ENCODE measurements at regions not wholly inside any gene's neighbourhood (a gene's known extent, or its start where the extent isn't known, plus 50 kb on each side); places are given as distances from the start of the nearest gene placed in this dataset.

DNA sequence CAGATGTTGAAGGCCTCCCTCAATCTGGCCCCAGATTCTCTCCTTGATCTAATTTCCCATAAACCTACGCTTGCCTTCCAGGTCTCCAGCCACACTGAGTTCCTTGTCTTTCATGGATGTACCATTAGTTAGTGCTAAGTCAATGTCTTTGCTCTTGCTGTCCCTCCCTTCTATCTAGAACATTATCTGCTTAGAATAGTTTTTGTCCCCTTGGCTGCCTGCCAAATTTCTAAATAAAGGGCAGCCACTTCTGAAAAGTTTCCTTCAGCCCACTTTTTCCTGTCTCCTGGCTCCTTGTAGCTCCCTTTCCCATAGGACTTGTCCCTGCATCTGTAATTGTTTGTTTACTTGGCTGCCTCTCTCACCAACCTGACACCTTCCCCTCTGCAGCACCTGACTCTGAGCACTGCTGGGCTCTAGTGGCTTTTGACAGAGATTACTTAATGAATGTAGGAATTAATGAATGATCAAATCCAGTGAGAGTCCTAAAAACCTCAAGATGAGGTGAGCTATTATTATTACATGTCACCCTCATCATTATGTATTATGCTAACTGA lies 58.3 kb downstream of the CXCL12 start:
- Histone ChIP-seq H3K4me1 (ENCODE audit: control insufficient read depth, extremely low read depth, insufficient read depth, low read length) (no peaks in the 10 kb centered on the region), H3K9me3 (ENCODE audit: control insufficient read depth, low read depth, low read length) (no peaks in the 10 kb centered on the region), H3K79me2 (ENCODE audit: control insufficient read depth, insufficient read depth, low read length) (no peaks in the 10 kb centered on the region), H3K4me3 (ENCODE audit: control insufficient read depth in 2 of 3, extremely low read depth in 1 of 3, insufficient read depth in 2 of 3, low read depth in 1 of 3, low read length in 3 of 3) (no peak overlapping the region), H3K9me1 (ENCODE audit: control insufficient read depth, extremely low read depth, insufficient read depth, low read length) (no peaks in the 10 kb centered on the region), H3K4me2 (ENCODE audit: control insufficient read depth, extremely low read depth, insufficient read depth, low read depth, low read length) (no peak overlapping the region), H3K36me3 (ENCODE audit: control insufficient read depth in 2 of 2, extremely low read depth in 1 of 2, insufficient read depth in 2 of 2, low read length in 2 of 2) (no peaks in the 10 kb centered on the region), H4K20me1 (ENCODE audit: control insufficient read depth, extremely low read depth, insufficient read depth, low read length) (no peaks in the 10 kb centered on the region), H3K9ac (ENCODE audit: control insufficient read depth, extremely low read depth, insufficient read depth, low read length) (no peak overlapping the region), H2AFZ (ENCODE audit: control insufficient read depth, low read length) (no peak overlapping the region), H3K27me3 (ENCODE audit: control insufficient read depth, extremely low read depth, insufficient read depth, low read length) (no peaks in the 10 kb centered on the region), H3K27ac (ENCODE audit: control insufficient read depth, insufficient read depth, low read length) (no peak overlapping the region)
- DNase-seq (ENCODE audit: low read depth, low spot score) (no peak), FAIRE-seq (no peak)
- dilution Hi-C loops (cut with MboI; ENCODE audit: extremely low pct_ligation_motif_present, low sequenced_read_pairs): no loop called here
- TF ChIP-seq, protein P1, sequence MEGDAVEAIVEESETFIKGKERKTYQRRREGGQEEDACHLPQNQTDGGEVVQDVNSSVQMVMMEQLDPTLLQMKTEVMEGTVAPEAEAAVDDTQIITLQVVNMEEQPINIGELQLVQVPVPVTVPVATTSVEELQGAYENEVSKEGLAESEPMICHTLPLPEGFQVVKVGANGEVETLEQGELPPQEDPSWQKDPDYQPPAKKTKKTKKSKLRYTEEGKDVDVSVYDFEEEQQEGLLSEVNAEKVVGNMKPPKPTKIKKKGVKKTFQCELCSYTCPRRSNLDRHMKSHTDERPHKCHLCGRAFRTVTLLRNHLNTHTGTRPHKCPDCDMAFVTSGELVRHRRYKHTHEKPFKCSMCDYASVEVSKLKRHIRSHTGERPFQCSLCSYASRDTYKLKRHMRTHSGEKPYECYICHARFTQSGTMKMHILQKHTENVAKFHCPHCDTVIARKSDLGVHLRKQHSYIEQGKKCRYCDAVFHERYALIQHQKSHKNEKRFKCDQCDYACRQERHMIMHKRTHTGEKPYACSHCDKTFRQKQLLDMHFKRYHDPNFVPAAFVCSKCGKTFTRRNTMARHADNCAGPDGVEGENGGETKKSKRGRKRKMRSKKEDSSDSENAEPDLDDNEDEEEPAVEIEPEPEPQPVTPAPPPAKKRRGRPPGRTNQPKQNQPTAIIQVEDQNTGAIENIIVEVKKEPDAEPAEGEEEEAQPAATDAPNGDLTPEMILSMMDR (optimal IDR thresholded peaks at IDR 0.05 in 1 of 3, IDR thresholded peaks at IDR 0.05 in 1 of 3, conservative IDR thresholded peaks at IDR 0.05 in 1 of 3; ENCODE audit: extremely low read depth in 1 of 3, insufficient read depth in 2 of 3, low read length in 3 of 3): no peak
- no peak for TF ChIP-seq EZH2 (IDR thresholded peaks at IDR 0.05; ENCODE audit: low read length)

DNA sequence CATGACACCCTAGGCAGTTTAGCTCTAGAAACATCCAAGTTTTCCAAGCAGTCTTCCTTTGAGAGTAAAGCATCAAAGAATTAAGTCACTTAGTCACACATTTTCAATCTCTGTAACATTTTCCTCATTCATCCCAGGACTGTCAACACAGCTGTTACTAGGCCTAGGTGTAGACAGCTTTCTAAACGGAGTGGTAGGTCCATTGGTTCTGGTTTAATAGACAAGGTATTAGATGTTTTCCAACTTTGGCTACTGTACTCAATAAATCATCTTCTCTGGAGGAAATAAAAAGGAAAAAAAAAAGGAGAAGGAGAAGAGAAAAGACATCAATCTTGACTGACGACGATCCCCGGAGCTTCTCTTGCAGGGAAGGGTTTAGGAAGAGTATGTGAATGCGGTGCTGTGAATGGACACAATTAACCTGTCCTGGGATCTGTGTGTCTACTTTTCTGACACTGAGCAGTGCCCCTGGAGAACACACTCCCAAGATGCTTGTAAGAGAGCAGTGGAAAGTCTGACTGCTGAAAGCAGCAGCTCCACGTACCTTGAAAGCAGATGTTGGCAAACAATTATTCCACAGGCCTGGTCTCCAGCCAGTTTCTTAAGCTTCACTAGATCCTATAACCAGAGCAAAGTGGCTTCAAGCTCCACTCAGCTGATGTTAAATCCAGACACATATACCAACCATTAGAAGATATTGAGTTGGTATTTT lies 59.1 kb downstream of the CXCL12 start:
- Histone ChIP-seq H3K79me2 (ENCODE audit: control insufficient read depth, insufficient read depth, low read length) (no peaks in the 10 kb centered on the region), H3K4me2 (ENCODE audit: control insufficient read depth, extremely low read depth, insufficient read depth, low read depth, low read length) (no peak overlapping the region), H2AFZ (ENCODE audit: control insufficient read depth, low read length) (no peak overlapping the region), H3K4me1 (ENCODE audit: control insufficient read depth, extremely low read depth, insufficient read depth, low read length) (no peaks in the 10 kb centered on the region), H3K9me1 (ENCODE audit: control insufficient read depth, extremely low read depth, insufficient read depth, low read length) (no peaks in the 10 kb centered on the region), H3K4me3 (ENCODE audit: control insufficient read depth in 2 of 3, extremely low read depth in 1 of 3, insufficient read depth in 2 of 3, low read depth in 1 of 3, low read length in 3 of 3) (no peak overlapping the region), H3K27ac (ENCODE audit: control insufficient read depth, insufficient read depth, low read length) (no peak overlapping the region), H3K9me3 (ENCODE audit: control insufficient read depth, low read depth, low read length) (no peaks in the 10 kb centered on the region), H3K27me3 (ENCODE audit: control insufficient read depth, extremely low read depth, insufficient read depth, low read length) (no peaks in the 10 kb centered on the region), H3K36me3 (ENCODE audit: control insufficient read depth in 2 of 2, extremely low read depth in 1 of 2, insufficient read depth in 2 of 2, low read length in 2 of 2) (no peaks in the 10 kb centered on the region), H3K9ac (ENCODE audit: control insufficient read depth, extremely low read depth, insufficient read depth, low read length) (no peak overlapping the region), H4K20me1 (ENCODE audit: control insufficient read depth, extremely low read depth, insufficient read depth, low read length) (no peaks in the 10 kb centered on the region)
- dilution Hi-C loops (cut with MboI; ENCODE audit: extremely low pct_ligation_motif_present, low sequenced_read_pairs): no loop called here
- DNase-seq (ENCODE audit: low read depth, low spot score) (no peak), FAIRE-seq (no peak)
- TF ChIP-seq, protein P1 (optimal IDR thresholded peaks at IDR 0.05 in 1 of 3, IDR thresholded peaks at IDR 0.05 in 1 of 3, conservative IDR thresholded peaks at IDR 0.05 in 1 of 3; ENCODE audit: extremely low read depth in 1 of 3, insufficient read depth in 2 of 3, low read length in 3 of 3): no peak
- no peak for TF ChIP-seq EZH2 (IDR thresholded peaks at IDR 0.05; ENCODE audit: low read length)
